PC-3 (cell line): ENCODE measurements at regions not wholly inside any gene's neighbourhood (a gene's known extent, or its start where the extent isn't known, plus 50 kb on each side); places are given as distances from the start of the nearest gene placed in this dataset.

Source experiments
- EZH2 ChIP-seq: fragments of 300-600 bp; sonication (generic); IDR thresholded peaks from one replicate; pipeline ENCODE4 v1.6.1; 2017; ENCODE audit warnings: antibody characterized with exemption, mild to moderate bottlenecking, low read length; ENCODE audit not compliant: unreplicated experiment
- TF ChIP-seq, protein P1 (sequence below): fragments of 300-600 bp; sonication (generic); conservative IDR thresholded peaks from 2 replicates; pipeline ENCODE4 v1.5.1; 2017; ENCODE audit warnings: antibody characterized with exemption, low read depth, mild to moderate bottlenecking, low read length

GRCh38 chr22:22428222-22429098 lies 80.1 kb downstream of the ZNF280B start:
- TF ChIP-seq, protein P1, sequence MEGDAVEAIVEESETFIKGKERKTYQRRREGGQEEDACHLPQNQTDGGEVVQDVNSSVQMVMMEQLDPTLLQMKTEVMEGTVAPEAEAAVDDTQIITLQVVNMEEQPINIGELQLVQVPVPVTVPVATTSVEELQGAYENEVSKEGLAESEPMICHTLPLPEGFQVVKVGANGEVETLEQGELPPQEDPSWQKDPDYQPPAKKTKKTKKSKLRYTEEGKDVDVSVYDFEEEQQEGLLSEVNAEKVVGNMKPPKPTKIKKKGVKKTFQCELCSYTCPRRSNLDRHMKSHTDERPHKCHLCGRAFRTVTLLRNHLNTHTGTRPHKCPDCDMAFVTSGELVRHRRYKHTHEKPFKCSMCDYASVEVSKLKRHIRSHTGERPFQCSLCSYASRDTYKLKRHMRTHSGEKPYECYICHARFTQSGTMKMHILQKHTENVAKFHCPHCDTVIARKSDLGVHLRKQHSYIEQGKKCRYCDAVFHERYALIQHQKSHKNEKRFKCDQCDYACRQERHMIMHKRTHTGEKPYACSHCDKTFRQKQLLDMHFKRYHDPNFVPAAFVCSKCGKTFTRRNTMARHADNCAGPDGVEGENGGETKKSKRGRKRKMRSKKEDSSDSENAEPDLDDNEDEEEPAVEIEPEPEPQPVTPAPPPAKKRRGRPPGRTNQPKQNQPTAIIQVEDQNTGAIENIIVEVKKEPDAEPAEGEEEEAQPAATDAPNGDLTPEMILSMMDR: no peak
- no peak for TF ChIP-seq EZH2
